Parathyroid adenoma (tissue), 2 donors: ENCODE measurements at regions not wholly inside any gene's neighbourhood (a gene's known extent, or its start where the extent isn't known, plus 50 kb on each side); places are given as distances from the start of the nearest gene placed in this dataset.

Experiments
- H2AFZ ChIP-seq: fragments of 300-600 bp; sonication (generic); one replicate; pipeline ENCODE4 v1.7.0; 2017; ENCODE audit warnings: antibody characterized with exemption, mild to moderate bottlenecking
- H3K27ac ChIP-seq: fragments of 300-600 bp; sonication (generic); one replicate; pipeline ENCODE4 v1.7.0; 2017
- H3K27me3 ChIP-seq: fragments of 300-600 bp; sonication (generic); one replicate; pipeline ENCODE4 v1.7.0; 2017; ENCODE audit warnings: low read length; ENCODE audit not compliant: control insufficient read depth, insufficient read depth
- H3K36me3 ChIP-seq: fragments of 300-600 bp; sonication (generic); one replicate; pipeline ENCODE4 v1.7.0; 2017; ENCODE audit warnings: low read length; ENCODE audit not compliant: control insufficient read depth, insufficient read depth
- H3K4me1 ChIP-seq: fragments of 300-600 bp; sonication (generic); one replicate; pipeline ENCODE4 v1.7.0; 2017; ENCODE audit warnings: control low read depth
- H3K4me2 ChIP-seq: fragments of 300-600 bp; sonication (generic); one replicate; pipeline ENCODE4 v1.7.0; 2017; ENCODE audit warnings: low read length
- H3K4me3 ChIP-seq: fragments of 300-600 bp; sonication (generic); one replicate; pipeline ENCODE4 v1.7.0; 2017; ENCODE audit warnings: low read depth, low read length
- H3K79me2 ChIP-seq: fragments of 300-600 bp; sonication (generic); one replicate; pipeline ENCODE4 v1.7.0; 2017; ENCODE audit warnings: control low read depth
- H3K9ac ChIP-seq: fragments of 300-600 bp; sonication (generic); one replicate; pipeline ENCODE4 v1.7.0; 2017; ENCODE audit warnings: mild to moderate bottlenecking
- H3K9me3 ChIP-seq: fragments of 300-600 bp; sonication (generic); one replicate; pipeline ENCODE4 v1.7.0; 2017; ENCODE audit warnings: low read length; ENCODE audit not compliant: control insufficient read depth
- CTCF ChIP-seq: fragments of 300-600 bp; sonication (generic); IDR thresholded peaks from one replicate; pipeline ENCODE4 v1.7.0; 2017; ENCODE audit warnings: antibody characterized with exemption, mild to moderate bottlenecking
- donor health status: primary hyperparathyroidism.

- Histone ChIP-seq H3K4me1 (no peaks in the 10 kb centered on the region), H3K27ac (no peak overlapping the region), H3K79me2 (no peaks in the 10 kb centered on the region), H3K9me3 (no peaks in the 10 kb centered on the region), H3K4me2 (no peak overlapping the region), H3K9ac (no peak overlapping the region), H3K36me3 (no peaks in the 10 kb centered on the region), H3K4me3 (no peak overlapping the region), H3K27me3 (no peaks in the 10 kb centered on the region), H2AFZ (no peak overlapping the region)
- TF ChIP-seq CTCF: no peak
Measured at GRCh38 chr5:105371169-105371568, 1808.6 kb upstream of the NUDT12 start.

GRCh38 chr5:105350486-105351140, 1788.0 kb upstream of the NUDT12 start:
- TF ChIP-seq CTCF: no peak
- Histone ChIP-seq H3K9ac (no peak overlapping the region), H3K9me3 (no peaks in the 10 kb centered on the region)

GRCh38 chr5:105331558-105331957, 1769.0 kb upstream of the NUDT12 start:
- H3K9ac ChIP-seq: no peak overlapping the region
- H3K27ac ChIP-seq: no peak overlapping the region
- H3K4me2 ChIP-seq: no peak overlapping the region
- H3K79me2 ChIP-seq: no peaks in the 10 kb centered on the region
- no peaks in the 10 kb centered on the region for H3K4me1 ChIP-seq
- H3K9me3 ChIP-seq: no peaks in the 10 kb centered on the region
- no peaks in the 10 kb centered on the region for H3K27me3 ChIP-seq
- no peak overlapping the region for H2AFZ ChIP-seq
- H3K36me3 ChIP-seq: no peaks in the 10 kb centered on the region
- TF ChIP-seq CTCF: no peak
- no peak overlapping the region for H3K4me3 ChIP-seq

More at GRCh38 chr5:105350486-105351140, 1788.0 kb upstream of the NUDT12 start:
- H3K4me1 ChIP-seq: no peaks in the 10 kb centered on the region
- no peak overlapping the region for H2AFZ ChIP-seq
- no peaks in the 10 kb centered on the region for H3K36me3 ChIP-seq
- no peaks in the 10 kb centered on the region for H3K27me3 ChIP-seq
- H3K27ac ChIP-seq: no peak overlapping the region
- no peak overlapping the region for H3K4me3 ChIP-seq
- no peaks in the 10 kb centered on the region for H3K79me2 ChIP-seq
- no peak overlapping the region for H3K4me2 ChIP-seq

- Histone ChIP-seq H2AFZ (no peak overlapping the region), H3K9ac (no peak overlapping the region), H3K79me2 (no peaks in the 10 kb centered on the region), H3K36me3 (no peaks in the 10 kb centered on the region), H3K9me3 (no peaks in the 10 kb centered on the region), H3K27ac (no peak overlapping the region), H3K27me3 (no peaks in the 10 kb centered on the region), H3K4me3 (no peak overlapping the region), H3K4me1 (no peaks in the 10 kb centered on the region), H3K4me2 (no peak overlapping the region)
- no peak for TF ChIP-seq CTCF
Measured at GRCh38 chr5:105330185-105330584, 1767.6 kb upstream of the NUDT12 start.

- Histone ChIP-seq H3K4me1 (no peaks in the 10 kb centered on the region), H3K27me3 (no peaks in the 10 kb centered on the region), H3K36me3 (no peaks in the 10 kb centered on the region), H2AFZ (no peak overlapping the region), H3K4me2 (no peak overlapping the region), H3K4me3 (no peak overlapping the region), H3K9me3 (no peaks in the 10 kb centered on the region), H3K27ac (no peak overlapping the region), H3K79me2 (no peaks in the 10 kb centered on the region), H3K9ac (no peak overlapping the region)
- no peak for TF ChIP-seq CTCF
Measured at GRCh38 chr5:105304859-105305258, 1742.3 kb upstream of the NUDT12 start.
